GM06990 (cell line): ENCODE measurements at regions not wholly inside any gene's neighbourhood (a gene's known extent, or its start where the extent isn't known, plus 50 kb on each side); places are given as distances from the start of the nearest gene placed in this dataset.

Experiments
- DNase-seq: peaks from one replicate; pipeline ENCODE4 v3.0.0-alpha.2; 2011; ENCODE audit not compliant: insufficient read length; ENCODE audit errors: extremely low read depth
- H3K27me3 ChIP-seq: replicated peaks from 2 replicates; pipeline ENCODE4 v1.6.0; 2011; ENCODE audit warnings: low read length; ENCODE audit not compliant: control insufficient read depth, insufficient read depth
- H3K36me3 ChIP-seq: 2 replicates; pipeline ENCODE4 v1.5.1; 2011; ENCODE audit warnings: low read length; ENCODE audit not compliant: control insufficient read depth, insufficient read depth
- H3K4me3 ChIP-seq: replicated peaks from 2 replicates; pipeline ENCODE4 v1.5.1; 2011; ENCODE audit warnings: low read depth, mild to moderate bottlenecking, control low read depth, low read length
- CTCF ChIP-seq: IDR thresholded peaks from 2 replicates; pipeline ENCODE4 v1.5.1; 2011; ENCODE audit warnings: low read length, control low read depth, mild to moderate bottlenecking, inconsistent platforms; ENCODE audit not compliant: insufficient read depth, poor library complexity, severe bottlenecking

DNA sequence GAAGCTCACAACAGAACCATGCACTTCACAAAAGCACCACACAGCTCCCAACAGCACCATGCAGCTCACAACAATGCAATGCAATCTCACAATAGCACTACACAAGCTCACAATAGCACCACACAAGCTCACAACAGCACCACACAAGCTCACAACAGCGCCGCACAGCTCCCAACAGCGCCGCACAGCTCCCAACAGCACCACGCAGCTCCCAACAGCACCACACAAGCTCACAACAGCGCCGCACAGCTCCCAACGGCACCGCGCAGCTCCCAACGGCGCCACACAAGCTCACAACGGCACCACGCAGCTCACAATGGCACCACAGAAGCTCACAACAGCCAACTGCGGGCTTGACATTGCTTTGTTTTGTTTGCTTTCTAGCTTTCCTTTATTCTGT lies 198.1 kb downstream of the DLL1 start:
- H3K36me3 ChIP-seq: no peaks in the 10 kb centered on the region
- H3K27me3 ChIP-seq: no peaks in the 10 kb centered on the region
- no peak overlapping the region for H3K4me3 ChIP-seq
- no peak for DNase-seq
- TF ChIP-seq CTCF: no peak

DNA sequence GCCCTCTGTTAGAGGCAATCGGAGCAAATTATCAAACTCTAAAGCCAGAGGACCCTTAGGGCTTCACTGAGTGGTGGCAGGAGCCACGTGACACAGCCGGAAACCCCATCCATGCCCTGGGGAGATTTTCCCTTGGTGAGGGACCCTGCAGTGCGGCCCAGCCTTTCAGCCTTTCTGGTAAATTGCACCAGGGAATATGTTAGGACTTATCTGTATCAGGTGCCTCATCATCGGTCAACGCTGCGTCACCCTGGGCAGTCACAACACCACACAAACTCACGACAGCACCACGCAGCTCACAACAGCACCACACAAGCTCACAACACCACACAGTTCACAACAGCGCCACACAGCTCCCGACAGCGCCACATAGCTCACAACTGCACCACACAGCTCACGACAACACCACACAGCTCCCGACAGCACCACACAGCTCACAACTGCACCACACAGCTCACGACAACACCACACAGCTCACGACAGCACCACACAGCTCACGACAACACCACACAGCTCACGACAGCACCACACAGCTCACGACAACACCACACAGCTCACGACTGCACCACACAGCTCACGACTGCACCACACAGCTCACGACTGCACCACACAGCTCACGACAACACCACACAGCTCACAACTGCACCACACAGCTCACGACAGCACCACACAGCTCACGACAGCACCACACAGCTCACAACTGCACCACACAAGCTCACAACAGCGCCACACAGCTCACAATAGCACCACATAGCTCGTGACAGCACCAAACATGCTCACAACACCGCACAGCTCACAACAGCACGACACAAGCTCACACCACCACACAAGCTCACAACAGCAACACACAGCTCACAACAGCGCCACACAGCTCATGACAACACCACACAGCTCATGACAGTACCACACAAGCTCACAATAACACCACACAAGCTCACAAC lies 199.0 kb downstream of the DLL1 start:
- H3K27me3 ChIP-seq: no peaks in the 10 kb centered on the region
- no peak for DNase-seq
- H3K36me3 ChIP-seq: no peaks in the 10 kb centered on the region
- TF ChIP-seq CTCF: no peak
- no peak overlapping the region for H3K4me3 ChIP-seq

DNA sequence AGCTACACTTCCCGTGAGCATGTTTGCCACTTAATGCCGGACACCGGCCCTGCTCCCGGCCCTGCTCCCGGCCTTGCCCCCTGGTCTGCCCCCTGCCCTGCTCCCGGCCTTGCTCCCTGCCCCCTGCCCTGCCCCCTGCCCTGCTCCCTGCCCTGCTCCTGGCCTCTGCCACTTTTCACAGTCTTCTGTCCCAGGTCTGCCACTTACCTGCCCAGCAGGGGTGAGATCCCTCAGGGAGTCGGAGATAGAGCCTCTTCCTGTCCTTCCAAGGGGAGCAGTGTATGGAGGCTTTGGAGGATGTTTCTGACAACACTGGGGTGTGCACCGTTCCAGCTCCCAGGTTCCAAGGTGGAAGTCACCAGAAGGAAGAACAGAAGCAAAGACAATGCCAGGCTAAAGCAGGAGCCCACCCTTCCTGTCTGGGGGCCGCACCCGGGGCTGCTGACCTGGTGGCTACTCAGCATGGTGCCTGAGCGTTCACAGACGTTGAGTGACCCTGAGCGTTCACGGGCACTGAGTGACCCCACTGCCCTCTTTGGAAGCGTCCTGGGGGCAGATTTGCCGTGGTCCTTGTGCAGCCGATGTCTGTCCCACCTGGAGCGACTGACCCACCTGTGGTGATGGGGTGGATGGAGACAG lies 199.8 kb downstream of the DLL1 start:
- Histone ChIP-seq H3K4me3 (no peak overlapping the region), H3K27me3 (no peaks in the 10 kb centered on the region), H3K36me3 (no peaks in the 10 kb centered on the region)
- DNase-seq: no peak
- TF ChIP-seq CTCF: no peak

GRCh38 chr6:170090561-170090960 lies 200.3 kb downstream of the DLL1 start:
- TF ChIP-seq CTCF: no peak
- H3K4me3 ChIP-seq: no peak overlapping the region
- no peaks in the 10 kb centered on the region for H3K36me3 ChIP-seq
- no peak for DNase-seq
- no peaks in the 10 kb centered on the region for H3K27me3 ChIP-seq

- no peak overlapping the region for H3K4me3 ChIP-seq
- H3K36me3 ChIP-seq: no peaks in the 10 kb centered on the region
- DNase-seq: no peak
- TF ChIP-seq CTCF: no peak
- no peaks in the 10 kb centered on the region for H3K27me3 ChIP-seq
Observed at GRCh38 chr6:170089963-170090362, 200.9 kb downstream of the DLL1 start.
